Transverse colon (tissue), 4 donors: ENCODE measurements at regions not wholly inside any gene's neighbourhood (a gene's known extent, or its start where the extent isn't known, plus 50 kb on each side); places are given as distances from the start of the nearest gene placed in this dataset.

Experiments used
- DNase-seq: peaks from one replicate; pipeline ENCODE4 v3.0.0-alpha.2; 2019
- H3K27ac ChIP-seq, 4 donors: fragments of 200-600 bp; sonication (generic); 2 replicates each; pipeline ENCODE4 v1.5.1; 2016 to 2018; ENCODE audit warnings: inconsistent platforms in 4 of 4
- H3K27me3 ChIP-seq: fragments of 200-600 bp; sonication (generic); 2 replicates; pipeline ENCODE4 v1.5.1; 2017; ENCODE audit warnings: inconsistent platforms
- H3K36me3 ChIP-seq, 4 donors: fragments of 200-600 bp; sonication (generic); 2 replicates each; pipeline ENCODE4 v1.5.1; 2017 to 2019; ENCODE audit warnings: inconsistent platforms in 4 of 4
- H3K4me1 ChIP-seq, 4 donors: fragments of 200-600 bp; sonication (generic); 2 replicates each; pipeline ENCODE4 v1.5.1; 2017 to 2020; ENCODE audit warnings: inconsistent platforms in 4 of 4
- H3K4me3 ChIP-seq, 4 donors: fragments of 200-600 bp; sonication (generic); 1 replicate in 1 of 4; 2 replicates in 3 of 4; pipeline versions ENCODE4 v1.5.1 to v1.6.1; 2017 to 2019; ENCODE audit warnings: inconsistent platforms in 4 of 4
- H3K9me3 ChIP-seq, 2 donors: fragments of 200-600 bp; sonication (generic); 2 replicates each; pipeline ENCODE4 v1.5.1; 2017 to 2019; ENCODE audit warnings: inconsistent platforms in 2 of 2
- CTCF ChIP-seq, 5 experiments: fragments of 200-600 bp in 3 of 5; fragments of 450-650 bp in 2 of 5; sonication (generic) in 3 of 5; IDR thresholded peaks; 1 replicate in 2 of 5; 2 replicates in 3 of 5; pipeline ENCODE4 v1.5.1; 2016 to 2017; ENCODE audit warnings: antibody characterized with exemption in 5 of 5, inconsistent platforms in 3 of 5, mild to moderate bottlenecking in 2 of 5, moderate library complexity in 1 of 5
- EP300 ChIP-seq: sonication (generic); formaldehyde crosslinking; IDR thresholded peaks from one replicate; pipeline ENCODE4 v1.6.1; 2017; ENCODE audit warnings: antibody characterized with exemption, low read depth
- POLR2A ChIP-seq: fragments of 450-650 bp; IDR thresholded peaks from one replicate; pipeline ENCODE4 v1.6.1; 2016; ENCODE audit warnings: antibody characterized with exemption, mild to moderate bottlenecking, moderate library complexity
- POLR2AphosphoS5 ChIP-seq, 3 donors: sonication (generic); formaldehyde crosslinking; IDR thresholded peaks; one replicate each; pipeline ENCODE4 v1.6.1; 2016; ENCODE audit warnings: antibody characterized with exemption in 3 of 3
- WGBS, 2 donors: methylation state at CpG; one replicate each; pipeline ENCODE4 v1.1.5; 2018; ENCODE audit warnings: low coverage in 1 of 2; 5-methylcytosine and 5-hydroxymethylcytosine counted together
- in situ Hi-C, 4 donors: fragments of 200-750 bp; cut with MboI; loops; one replicate each; pipeline versions ENCODE4 v1.15.0 to v1.15.1; 2017; ENCODE audit warnings: low sequenced_read_pairs in 3 of 4, low pct_ligation_motif_present in 1 of 4, low pct_unique_long_range_greater_than_20kb in 1 of 4
- intact Hi-C: fragments of 100-400 bp; cut with DNase I; formaldehyde crosslinking; loops from one replicate; pipeline ENCODE4 v1.15.1; 2023; ENCODE audit warnings: low total_unique reads

GRCh38 chr13:99778500-99778899, 193.1 kb downstream of the ZIC5 start:
- WGBS, 2 donors, result 88 to 100% methylated on average over 1 to 2 of the region's 2 CpGs
- DNase-seq, result no peak
- H3K9me3 ChIP-seq, result peaks cover 4 to 13% of the 10 kb centered on the region in 2 donors
- intact Hi-C loops (no loop called here), in situ Hi-C loops (no loop called here)
- TF ChIP-seq POLR2A (no peak), POLR2AphosphoS5 (IDR thresholded peaks at IDR 0.05) (no peak), EP300 (no peak)
- no peaks in the 10 kb centered on the region for H3K36me3 ChIP-seq
- no peaks in the 10 kb centered on the region for H3K27me3 ChIP-seq
- no peak overlapping the region for H3K27ac ChIP-seq
- no peak overlapping the region for H3K4me3 ChIP-seq
- H3K4me1 ChIP-seq, result no peaks in the 10 kb centered on the region

- Histone ChIP-seq H3K27ac (no peak overlapping the region), H3K4me3 (no peak overlapping the region), H3K27me3 (no peaks in the 10 kb centered on the region), H3K9me3 (peaks cover 4 to 7% of the 10 kb centered on the region in 2 donors), H3K36me3 (no peaks in the 10 kb centered on the region), H3K4me1 (no peaks in the 10 kb centered on the region)
- no peak for TF ChIP-seq POLR2A
- TF ChIP-seq CTCF (IDR thresholded peaks at IDR 0.05), result no peak
- no peak for TF ChIP-seq POLR2AphosphoS5 (IDR thresholded peaks at IDR 0.05)
- no peak for TF ChIP-seq EP300
- intact Hi-C loops (no loop called here), in situ Hi-C loops (no loop called here)
- no peak for DNase-seq
- 76 to 81% methylated on average over 3 of the region's 3 CpGs for WGBS, 2 donors
Observed at GRCh38 chr13:99777873-99778272, 193.7 kb downstream of the ZIC5 start.

- H3K27ac ChIP-seq, result no peak overlapping the region
- H3K4me3 ChIP-seq, result no peak overlapping the region
- no peaks in the 10 kb centered on the region for H3K4me1 ChIP-seq
- no peaks in the 10 kb centered on the region for H3K9me3 ChIP-seq
- in situ Hi-C loops (no loop called here), intact Hi-C loops (no loop called here)
- no peaks in the 10 kb centered on the region for H3K27me3 ChIP-seq
- 33 to 40% methylated on average over 1 of the region's 1 CpG for WGBS, 2 donors
- H3K36me3 ChIP-seq, result no peaks in the 10 kb centered on the region
- TF ChIP-seq CTCF (IDR thresholded peaks at IDR 0.05) (no peak), POLR2AphosphoS5 (IDR thresholded peaks at IDR 0.05) (no peak), POLR2A (no peak), EP300 (no peak)
- DNase-seq, result no peak
Observed at GRCh38 chr13:99774644-99775043, 196.9 kb downstream of the ZIC5 start.

DNA sequence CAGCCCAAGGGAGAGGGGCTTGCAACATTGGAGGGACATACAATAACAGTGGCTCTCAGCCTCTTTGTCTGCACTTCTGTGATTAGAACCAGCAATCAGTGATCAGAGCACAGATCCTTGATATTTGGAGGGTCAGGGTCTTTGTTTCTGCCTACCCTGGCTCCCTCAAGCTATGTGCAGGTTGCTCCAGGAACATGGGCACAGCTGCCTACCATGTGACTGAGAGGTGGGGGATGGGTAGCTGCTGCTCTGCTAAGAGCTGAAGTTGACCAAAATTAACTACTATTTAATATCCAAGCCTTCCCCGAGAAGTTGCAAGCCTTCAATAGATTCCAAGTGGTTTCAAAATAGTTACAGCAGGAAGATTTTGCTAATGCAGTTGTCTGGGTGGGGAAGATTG, 202.6 kb downstream of the ZIC5 start:
- H3K27ac ChIP-seq, result no peak overlapping the region
- no peaks in the 10 kb centered on the region for H3K4me1 ChIP-seq
- intact Hi-C loops (no loop called here), in situ Hi-C loops (no loop called here)
- no peak for DNase-seq
- WGBS, 2 donors, result 86% methylated on average over 1 of the region's 1 CpG; no CpG with 5 or more reads in 1 of the 2 donors
- TF ChIP-seq CTCF (IDR thresholded peaks at IDR 0.05), result no peak
- TF ChIP-seq EP300, result no peak
- H3K27me3 ChIP-seq, result no peaks in the 10 kb centered on the region
- H3K9me3 ChIP-seq, result peaks cover 13 to 24% of the 10 kb centered on the region in 2 donors
- H3K4me3 ChIP-seq, result no peak overlapping the region
- no peaks in the 10 kb centered on the region for H3K36me3 ChIP-seq

DNA sequence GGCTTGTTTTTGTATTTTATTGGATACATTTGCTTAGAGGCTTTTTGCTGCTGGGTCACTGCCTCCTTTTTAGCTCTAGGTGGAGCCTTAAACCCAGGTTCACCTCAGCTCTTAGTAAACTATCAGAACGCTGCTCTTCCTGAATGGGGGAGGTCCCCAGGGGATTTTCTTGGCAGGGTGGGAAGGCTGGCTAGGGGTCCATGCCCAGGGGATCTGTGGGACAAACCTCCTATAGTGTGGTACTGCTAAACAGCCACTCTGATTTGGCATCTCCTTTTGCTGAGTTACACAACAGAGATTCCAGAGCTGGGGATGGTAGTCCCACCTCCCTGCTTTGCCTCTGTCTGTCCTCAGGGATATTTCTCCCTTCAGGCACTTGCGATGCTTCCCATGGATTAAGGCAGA, 204.9 kb downstream of the ZIC5 start:
- intact Hi-C loops (no loop called here), in situ Hi-C loops (no loop called here)
- H3K4me3 ChIP-seq, result no peak overlapping the region
- H3K9me3 ChIP-seq, result peaks cover 25 to 29% of the 10 kb centered on the region in 2 donors
- no peaks in the 10 kb centered on the region for H3K36me3 ChIP-seq
- TF ChIP-seq POLR2A, result no peak
- no peak for TF ChIP-seq EP300
- no peak for TF ChIP-seq CTCF (IDR thresholded peaks at IDR 0.05)
- no peak for TF ChIP-seq POLR2AphosphoS5 (IDR thresholded peaks at IDR 0.05)
- H3K4me1 ChIP-seq, result no peaks in the 10 kb centered on the region
- no peaks in the 10 kb centered on the region for H3K27me3 ChIP-seq
- no peak overlapping the region for H3K27ac ChIP-seq
- no peak for DNase-seq
- whole genome bisulfite sequencing, 2 donors, result 66% methylated on average over 2 of the region's 2 CpGs; no CpG with 5 or more reads in 1 of the 2 donors
